GM12892 (cell line): ENCODE measurements at regions not wholly inside any gene's neighbourhood (a gene's known extent, or its start where the extent isn't known, plus 50 kb on each side); places are given as distances from the start of the nearest gene placed in this dataset.

Experiments
- POLR2A ChIP-seq: IDR thresholded peaks from 2 replicates; pipeline ENCODE4 v1.6.1; 2011; ENCODE audit warnings: low read depth, low read length, control low read depth
- POLR2AphosphoS5 ChIP-seq: IDR thresholded peaks from 2 replicates; pipeline ENCODE4 v1.6.1; 2011; ENCODE audit warnings: low read depth, low read length, control low read depth
- TAF1 ChIP-seq: IDR thresholded peaks from 2 replicates; pipeline ENCODE4 v1.6.1; 2011; ENCODE audit warnings: low read depth, mild to moderate bottlenecking, control low read depth, low read length, borderline replicate concordance

DNA sequence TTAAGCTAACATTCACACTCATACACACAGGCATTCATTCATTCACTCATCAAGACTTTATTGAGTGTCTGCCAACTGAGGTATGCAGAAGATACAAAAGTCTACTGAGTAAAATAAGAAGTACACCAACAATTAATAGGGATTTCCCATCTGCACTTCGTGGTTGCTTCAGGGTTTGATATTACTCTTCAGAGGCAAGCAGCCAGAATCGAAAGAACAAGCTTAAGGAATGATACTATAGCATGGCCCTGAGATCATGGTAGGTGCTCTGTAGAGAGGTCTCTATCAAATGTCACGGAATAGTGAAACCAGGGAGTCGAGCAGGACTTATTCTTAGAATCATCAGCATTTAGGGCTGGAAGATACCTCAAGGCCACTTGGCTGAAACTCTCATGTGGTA is 135.4 kb downstream of the NRN1 start:
- TF ChIP-seq TAF1 (no peak), POLR2A (no peak), POLR2AphosphoS5 (no peak)
